CD4-positive, alpha-beta T cell (primary cell): ENCODE measurements at regions not wholly inside any gene's neighbourhood (a gene's known extent, or its start where the extent isn't known, plus 50 kb on each side); places are given as distances from the start of the nearest gene placed in this dataset.

ENCODE experiments used
- ATAC-seq: fragments of 200-7000 bp; cut with Tn5 transposase; one replicate; pipeline ENCODE4 v1.10.0; 2022; ENCODE audit warnings: mild to moderate bottlenecking; ENCODE audit not compliant: poor library complexity
- CTCF ChIA-PET: fragments of 350-600 bp; sonication (Branson Sonifier 250); formaldehyde crosslinking; loops from one replicate; lab custom pipeline; 2021; ENCODE audit warnings: antibody characterized with exemption, inconsistent platforms; lab: Charles Lee
- POLR2A ChIA-PET: fragments of 350-600 bp; sonication (Branson Sonifier 250); formaldehyde crosslinking; loops from one replicate; lab custom pipeline; 2021; ENCODE audit warnings: antibody characterized with exemption, inconsistent platforms; lab: Charles Lee
- DNase-seq, 14 experiments: peaks; one replicate each; pipeline ENCODE4 v3.0.0-alpha.2; 2013 to 2020; ENCODE audit warnings: mixed read lengths in 2 of 14
- H3K27ac ChIP-seq, 2 donors: one replicate each; pipeline versions ENCODE4 v1.5.1 to v1.7.0; 2013; ENCODE audit warnings: low read length in 2 of 2, low read depth in 1 of 2, mild to moderate bottlenecking in 1 of 2
- H3K27me3 ChIP-seq, 2 experiments: 1 replicate in 1 of 2; 2 replicates in 1 of 2; pipeline versions ENCODE4 v1.6.1 to v1.7.0; 2013; ENCODE audit warnings: low read length in 2 of 2, control low read depth in 1 of 2, mild to moderate bottlenecking in 1 of 2, moderate library complexity in 1 of 2; ENCODE audit not compliant: insufficient read depth in 2 of 2, control insufficient read depth in 1 of 2
- H3K36me3 ChIP-seq: one replicate; pipeline ENCODE4 v1.6.1; 2013; ENCODE audit warnings: low read length, control low read depth; ENCODE audit not compliant: insufficient read depth
- H3K4me1 ChIP-seq: one replicate; pipeline ENCODE4 v1.6.1; 2013; ENCODE audit warnings: low read length, control low read depth; ENCODE audit not compliant: insufficient read depth
- H3K4me3 ChIP-seq: one replicate; pipeline ENCODE4 v1.5.1; 2013; ENCODE audit warnings: mild to moderate bottlenecking, low read length, moderate library complexity
- H3K9me3 ChIP-seq, 2 experiments: 1 replicate in 1 of 2; 2 replicates in 1 of 2; pipeline versions ENCODE4 v1.6.1 to v1.7.0; 2013; ENCODE audit warnings: low read length in 2 of 2, mild to moderate bottlenecking in 2 of 2, control low read depth in 1 of 2, moderate library complexity in 1 of 2; ENCODE audit not compliant: control insufficient read depth in 1 of 2, insufficient read depth in 1 of 2
- H3K27ac Mint-ChIP-seq: one replicate; pipeline ENCODE4 v1.8.0; 2020; ENCODE audit warnings: mixed read lengths
- H3K27me3 Mint-ChIP-seq: one replicate; pipeline ENCODE4 v1.8.0; 2021; ENCODE audit warnings: mixed read lengths
- H3K36me3 Mint-ChIP-seq: one replicate; pipeline ENCODE4 v1.8.0; 2021; ENCODE audit warnings: low read depth, mixed read lengths
- H3K4me1 Mint-ChIP-seq: one replicate; pipeline ENCODE4 v1.8.0; 2021; ENCODE audit warnings: low read depth, mixed read lengths
- H3K4me3 Mint-ChIP-seq: one replicate; pipeline ENCODE4 v1.8.0; 2020; ENCODE audit warnings: mild to moderate bottlenecking, mixed read lengths
- H3K9me3 Mint-ChIP-seq: one replicate; pipeline ENCODE4 v1.8.0; 2020; ENCODE audit warnings: mixed read lengths
- CTCF ChIP-seq: fragments of 200-600 bp; IDR thresholded peaks from one replicate; pipeline ENCODE4 v1.8.0; 2022; ENCODE audit warnings: antibody characterized with exemption, mild to moderate bottlenecking
- intact Hi-C, 2 experiments: fragments of 100-400 bp; cut with DNase I in 1 of 2; cut with micrococcal nuclease in 1 of 2; formaldehyde crosslinking; loops; one replicate each; pipeline versions ENCODE4 v1.15.1 to v1.9.0; 2023 to 2025; cut with DNase I, micrococcal nuclease

DNA sequence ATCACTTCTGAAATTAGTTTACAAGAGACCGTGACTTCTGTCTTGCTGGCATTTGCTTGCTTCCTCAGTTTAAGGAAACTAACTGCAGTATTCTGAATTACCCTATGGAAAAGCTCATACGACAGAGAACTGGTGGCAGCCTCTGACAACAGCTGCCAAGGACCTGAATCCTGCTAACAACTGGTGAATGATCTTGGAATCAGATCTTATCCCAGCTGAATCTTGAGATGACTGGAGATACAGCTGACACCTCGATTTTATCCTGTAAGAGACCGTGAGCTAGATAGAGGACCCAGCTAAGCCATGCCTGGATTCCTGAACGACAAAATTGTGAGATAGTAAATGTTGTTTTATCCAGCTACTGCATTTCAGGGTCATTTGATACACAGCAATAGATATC lies 202.3 kb downstream of the OGFRL1 start:
- POLR2A ChIA-PET, result no interaction called here
- H3K36me3 ChIP-seq, result no peaks in the 10 kb centered on the region
- H3K36me3 Mint-ChIP-seq, result no peaks in the 10 kb centered on the region

DNA sequence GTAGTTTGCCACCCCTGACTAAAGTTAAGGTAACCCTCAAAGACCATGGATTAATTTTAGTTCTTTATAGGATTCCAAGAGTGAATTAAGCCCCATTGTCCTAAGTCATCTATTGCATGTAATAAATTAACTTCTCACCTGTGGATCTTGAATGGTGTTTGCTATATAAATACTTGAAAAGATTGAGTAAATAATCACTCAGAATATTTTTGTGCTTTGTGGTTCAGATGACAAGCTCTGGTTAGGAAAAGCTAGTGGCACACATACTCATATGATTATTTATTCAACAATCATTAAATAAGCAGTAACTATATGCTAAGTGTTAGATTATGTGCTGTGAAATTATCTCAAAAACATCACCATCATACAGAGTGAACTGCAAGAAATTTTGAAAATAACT lies 203.2 kb downstream of the OGFRL1 start:
- no peaks in the 10 kb centered on the region for H3K36me3 Mint-ChIP-seq
- DNase-seq, result no peak
- H3K4me1 Mint-ChIP-seq, result peaks cover 6% of the 10 kb centered on the region
- H3K27me3 Mint-ChIP-seq, result no peaks in the 10 kb centered on the region
- no peak for TF ChIP-seq CTCF
- no peaks in the 10 kb centered on the region for H3K9me3 Mint-ChIP-seq
- no peak overlapping the region for H3K27ac Mint-ChIP-seq
- intact Hi-C loops, result no loop called here
- no peak overlapping the region for H3K4me3 Mint-ChIP-seq
- no peaks in the 10 kb centered on the region for H3K4me1 ChIP-seq
- ChIA-PET POLR2A (no interaction called here), CTCF (no interaction called here)
- ATAC-seq, result no peak
- H3K9me3 ChIP-seq, result no peaks in the 10 kb centered on the region
- no peak overlapping the region for H3K27ac ChIP-seq
- no peaks in the 10 kb centered on the region for H3K36me3 ChIP-seq
- no peak overlapping the region for H3K4me3 ChIP-seq
- no peaks in the 10 kb centered on the region for H3K27me3 ChIP-seq

More for the DNA sequence above, 202.3 kb downstream of the OGFRL1 start:
- Histone ChIP-seq H3K9me3 (no peaks in the 10 kb centered on the region), H3K27me3 (no peaks in the 10 kb centered on the region), H3K4me3 (no peak overlapping the region), H3K4me1 (no peaks in the 10 kb centered on the region), H3K27ac (no peak overlapping the region)
- ATAC-seq (no peak), DNase-seq (no peak)
- Mint-ChIP-seq H3K4me1 (peaks cover 1% of the 10 kb centered on the region), H3K27me3 (no peaks in the 10 kb centered on the region), H3K4me3 (no peak overlapping the region), H3K9me3 (no peaks in the 10 kb centered on the region), H3K27ac (no peak overlapping the region)
- intact Hi-C loops, result no loop called here
- no peak for TF ChIP-seq CTCF
- CTCF ChIA-PET, result no interaction called here

GRCh38 chr6:71492668-71493067 lies 204.1 kb downstream of the OGFRL1 start:
- intact Hi-C loops, result no loop called here
- DNase-seq (no peak), ATAC-seq (no peak)
- no peak overlapping the region for H3K27ac ChIP-seq
- Mint-ChIP-seq H3K27me3 (no peaks in the 10 kb centered on the region), H3K27ac (no peak overlapping the region), H3K4me1 (peaks cover 6% of the 10 kb centered on the region), H3K36me3 (no peaks in the 10 kb centered on the region), H3K4me3 (no peak overlapping the region), H3K9me3 (no peaks in the 10 kb centered on the region)
- H3K27me3 ChIP-seq, result no peaks in the 10 kb centered on the region
- H3K4me1 ChIP-seq, result no peaks in the 10 kb centered on the region
- H3K4me3 ChIP-seq, result no peak overlapping the region
- H3K36me3 ChIP-seq, result no peaks in the 10 kb centered on the region
- no peak for TF ChIP-seq CTCF
- no peaks in the 10 kb centered on the region for H3K9me3 ChIP-seq
- ChIA-PET POLR2A (no interaction called here), CTCF (no interaction called here)
